ENCODE measurements at regions not wholly inside any gene's neighbourhood (a gene's known extent, or its start where the extent isn't known, plus 50 kb on each side); places are given as distances from the start of the nearest gene placed in this dataset.
"Not testable (repeated sequence)": the region's sequence is repeated elsewhere in the genome, so short reads cannot be mapped to it uniquely, and the experiment has no call there.

- DNase-seq: no peak
Observed at GRCh38 chr3:127520993-127521392, 69.5 kb downstream of the TPRA1 start.

- DNase-seq: no peak
Observed at GRCh38 chr3:127518456-127519081, 72.0 kb downstream of the TPRA1 start.

GRCh38 chr3:127512256-127512655 lies 78.3 kb downstream of the TPRA1 start:
- DNase-seq: no peak

DNA sequence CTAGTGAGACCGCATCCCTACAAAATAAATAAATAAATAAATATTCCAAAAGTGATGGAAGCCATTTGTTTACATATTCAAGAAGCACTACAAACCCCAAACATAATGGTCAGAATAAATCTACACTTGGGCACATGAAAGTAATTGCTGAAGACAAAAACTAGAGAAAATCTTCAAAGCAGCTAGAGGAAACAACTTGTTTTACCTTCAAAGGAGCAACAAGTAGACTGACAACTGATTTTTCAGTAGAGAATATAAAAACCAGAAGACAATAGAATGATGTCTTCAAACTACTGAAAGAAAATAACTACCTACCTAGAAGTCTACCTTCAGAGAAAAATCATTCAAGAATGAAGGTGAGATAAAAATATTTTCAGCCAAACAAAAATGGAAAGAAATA lies 89.4 kb downstream of the TPRA1 start:
- no peak for DNase-seq

- no peak for DNase-seq
Observed at GRCh38 chr3:127497676-127498075, 92.9 kb downstream of the TPRA1 start.

- DNase-seq: no peak
Observed at GRCh38 chr3:127497166-127497565, 93.4 kb downstream of the TPRA1 start.

- no peak for DNase-seq
Observed at GRCh38 chr3:127495821-127496655, 94.5 kb downstream of the TPRA1 start.

- DNase-seq: no peak
Observed at GRCh38 chr3:127493924-127494646, 96.4 kb downstream of the TPRA1 start.

- DNase-seq: no peak
Observed at GRCh38 chr3:127492426-127492825, 98.1 kb downstream of the TPRA1 start.

DNA sequence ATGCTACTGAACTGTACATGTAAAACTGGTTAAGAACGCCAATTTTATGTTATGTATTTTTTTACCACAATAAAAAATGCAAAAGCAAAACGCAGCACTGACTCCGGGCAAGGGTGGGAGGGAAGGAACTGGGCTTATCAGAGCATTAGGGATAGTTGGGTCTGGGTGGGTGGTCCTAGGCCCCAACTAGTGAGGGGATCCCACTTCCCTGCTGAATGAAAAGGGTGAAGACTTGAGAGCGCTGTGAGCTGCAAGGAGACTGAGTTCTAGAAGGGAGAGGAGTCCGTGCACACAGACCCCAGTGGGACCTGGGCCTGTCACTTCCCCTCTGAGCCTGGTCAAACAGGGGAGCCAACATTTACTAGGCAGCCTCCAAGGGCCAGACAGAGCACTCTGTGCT lies 98.6 kb downstream of the TPRA1 start:
- no peak for DNase-seq

DNA sequence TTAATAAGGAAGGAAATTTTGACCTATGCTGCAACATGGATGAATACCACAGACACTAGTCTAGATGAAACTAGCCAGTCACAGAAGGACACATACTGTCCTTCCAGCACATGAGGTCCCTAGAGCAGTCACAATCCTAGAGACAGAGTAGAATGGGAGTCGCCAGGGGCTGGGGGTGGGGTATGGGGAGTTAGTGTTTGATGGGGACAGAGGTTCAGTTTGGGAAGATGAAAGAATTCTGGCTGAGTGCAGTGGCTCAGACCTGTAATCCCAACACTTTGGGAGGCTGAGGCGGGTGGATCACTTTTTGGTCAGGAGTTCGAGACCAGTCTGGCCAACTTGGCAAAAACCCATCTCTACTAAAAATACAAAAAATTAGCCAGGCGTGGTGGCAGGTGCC lies 99.2 kb downstream of the TPRA1 start:
- DNase-seq: no peak

- DNase-seq: not testable (repeated sequence)
Observed at GRCh38 chr3:127491024-127491305, 99.6 kb downstream of the TPRA1 start.

DNA sequence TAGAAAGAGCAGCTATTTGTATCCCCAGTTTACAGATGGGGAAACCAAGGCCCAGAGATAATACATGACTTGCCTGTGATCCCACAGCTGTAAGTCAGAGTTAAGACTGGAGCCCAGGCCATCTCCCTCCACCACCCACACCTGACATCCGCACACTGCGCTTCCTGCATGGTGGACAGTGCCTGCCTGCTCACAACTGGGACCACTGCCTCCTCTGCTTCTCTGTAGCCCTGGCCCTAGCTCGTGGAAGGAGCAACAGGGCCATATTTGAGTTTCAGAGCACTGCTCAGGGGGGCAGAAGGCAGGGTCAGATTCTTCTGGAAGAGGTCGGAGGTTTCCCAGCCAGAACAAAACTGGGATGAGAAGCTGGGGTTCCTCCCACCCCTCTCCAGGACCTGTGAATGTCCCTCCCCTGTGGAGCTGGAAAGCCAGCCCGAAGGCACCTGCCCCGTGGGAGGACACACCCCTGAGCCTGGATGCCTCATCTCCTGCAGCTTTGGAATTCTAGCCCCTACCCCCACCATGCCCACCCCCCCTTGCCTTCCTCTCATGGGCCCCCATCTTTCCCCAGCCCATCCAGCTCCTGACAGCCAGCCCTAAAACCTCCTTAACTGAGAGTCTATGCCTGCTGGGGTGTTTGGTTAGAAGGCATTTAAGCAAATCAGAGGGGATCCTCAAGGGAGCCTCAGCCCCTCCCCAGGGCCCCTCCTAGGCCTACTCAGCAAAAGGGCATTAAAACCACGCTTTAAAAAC lies 100.1 kb downstream of the TPRA1 start:
- no peak for DNase-seq

GRCh38 chr3:127489357-127489756 lies 101.2 kb downstream of the TPRA1 start:
- DNase-seq: no peak

DNA sequence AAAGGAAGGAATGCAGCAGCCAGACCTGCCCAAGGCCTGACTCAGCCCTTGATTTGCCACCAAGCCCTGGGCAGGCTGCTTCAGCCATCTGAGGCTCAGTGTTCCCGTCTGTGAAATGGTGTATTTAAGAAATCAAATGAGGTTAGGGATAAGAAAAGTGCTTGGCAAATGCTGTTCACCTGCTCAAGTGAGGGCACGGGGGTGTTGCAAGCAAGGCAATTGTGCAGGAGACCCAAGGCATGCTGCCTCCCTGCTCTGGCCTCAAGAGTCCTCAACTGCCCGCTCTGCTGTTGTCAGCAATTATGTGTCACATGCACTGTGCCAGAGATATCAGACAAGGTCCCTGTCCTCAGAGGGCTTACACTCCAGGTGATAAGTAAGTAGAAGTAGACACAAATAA lies 101.8 kb downstream of the TPRA1 start:
- DNase-seq: no peak

GRCh38 chr3:127488141-127488672 lies 102.3 kb downstream of the TPRA1 start:
- no peak for DNase-seq

DNA sequence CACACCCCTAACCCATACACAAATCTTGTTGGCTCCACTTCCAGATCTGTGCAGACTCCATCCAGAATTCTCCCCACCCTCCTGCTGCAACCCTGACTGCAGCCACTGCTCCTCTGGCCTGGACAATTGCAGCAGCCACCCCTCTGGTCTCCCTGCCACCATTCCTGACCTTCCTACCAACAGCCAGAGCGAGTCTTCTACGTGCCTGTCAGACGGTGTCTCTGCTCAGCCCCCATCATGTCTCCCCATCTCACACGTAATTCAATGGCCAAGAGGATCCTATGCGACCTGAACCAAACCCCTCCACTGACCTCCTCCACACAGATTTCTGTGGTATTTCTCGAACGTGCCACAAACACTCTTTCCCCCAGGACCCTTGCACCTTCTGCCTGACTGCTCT lies 103.3 kb downstream of the TPRA1 start:
- DNase-seq: no peak

GRCh38 chr3:127486321-127486944 lies 104.1 kb downstream of the TPRA1 start:
- DNase-seq: no peak

DNA sequence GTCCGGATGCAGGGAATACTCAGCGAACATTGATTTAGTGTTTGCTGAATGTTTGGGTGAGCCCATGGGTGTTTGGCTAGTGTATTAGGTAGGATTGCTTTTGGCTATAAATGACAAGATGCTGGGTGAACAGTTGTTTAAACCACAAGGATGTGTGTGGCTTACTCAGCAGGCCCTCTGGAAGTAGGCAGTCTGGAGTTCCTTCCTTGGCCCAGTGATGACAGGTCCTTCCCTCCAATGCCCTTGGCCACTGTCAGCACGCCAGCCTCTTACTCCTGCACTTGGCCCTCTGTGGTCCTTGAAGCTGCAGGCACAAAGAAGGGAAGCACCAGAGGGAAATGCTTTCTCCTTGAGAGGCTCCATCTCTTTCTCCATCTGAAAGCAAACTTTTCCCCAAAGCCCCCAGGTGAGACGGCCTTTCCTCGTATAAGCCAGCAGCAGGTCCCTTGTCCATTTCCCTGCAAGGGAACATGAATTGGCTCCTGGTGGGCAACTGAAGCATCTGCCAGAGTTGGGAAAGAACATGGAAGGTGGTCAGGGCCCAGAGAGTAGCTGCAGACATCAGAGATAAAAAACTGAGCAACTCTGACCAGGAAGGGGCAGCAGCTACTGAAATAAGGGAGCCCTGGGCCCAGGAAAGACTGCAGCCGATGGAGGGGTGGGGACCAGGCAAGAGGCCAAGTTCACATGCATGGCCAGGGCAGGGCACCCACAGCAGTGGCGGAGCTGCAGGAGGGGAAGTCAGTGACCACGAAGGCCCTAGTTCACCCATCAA lies 105.0 kb downstream of the TPRA1 start:
- DNase-seq: no peak

DNA sequence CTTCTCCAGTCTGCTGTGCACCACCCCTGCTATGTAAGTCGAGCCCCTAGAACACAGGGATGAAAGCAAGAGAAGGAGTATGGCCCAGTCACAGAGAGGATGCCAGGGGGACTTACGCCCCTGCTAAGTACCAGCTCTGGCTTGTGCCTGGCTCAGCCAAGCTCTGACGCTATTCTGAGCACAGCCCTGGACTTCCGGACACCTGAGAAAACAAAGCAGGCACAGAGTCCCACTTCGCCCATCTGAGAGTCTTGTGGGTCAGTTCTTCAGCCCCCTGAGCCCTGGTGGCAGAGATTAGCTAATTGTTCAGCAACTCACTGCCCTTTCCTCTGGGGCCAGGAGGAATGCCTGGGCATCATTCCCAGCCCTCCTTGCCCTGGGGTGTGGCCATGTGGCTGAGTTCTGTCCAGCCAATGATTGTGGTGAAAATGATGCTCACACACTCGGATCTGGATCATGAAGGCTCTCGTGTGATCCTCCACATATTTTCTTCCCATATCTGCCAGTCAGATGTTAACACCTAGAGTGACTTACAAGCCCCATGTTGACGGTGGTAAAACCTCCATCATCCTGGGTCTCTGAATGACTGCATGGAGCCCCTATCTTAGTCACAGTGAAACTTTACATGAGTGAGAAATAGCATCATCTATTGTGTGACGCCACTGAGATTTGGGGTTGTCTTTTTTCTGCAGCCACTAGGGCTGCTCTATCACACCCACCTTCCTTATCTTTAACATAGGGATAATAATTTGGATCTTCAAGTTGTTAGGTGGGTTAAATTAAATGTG lies 105.7 kb downstream of the TPRA1 start:
- DNase-seq: no peak
